ENCODE measurements at regions not wholly inside any gene's neighbourhood (a gene's known extent, or its start where the extent isn't known, plus 50 kb on each side); places are given as distances from the start of the nearest gene placed in this dataset.

DNA sequence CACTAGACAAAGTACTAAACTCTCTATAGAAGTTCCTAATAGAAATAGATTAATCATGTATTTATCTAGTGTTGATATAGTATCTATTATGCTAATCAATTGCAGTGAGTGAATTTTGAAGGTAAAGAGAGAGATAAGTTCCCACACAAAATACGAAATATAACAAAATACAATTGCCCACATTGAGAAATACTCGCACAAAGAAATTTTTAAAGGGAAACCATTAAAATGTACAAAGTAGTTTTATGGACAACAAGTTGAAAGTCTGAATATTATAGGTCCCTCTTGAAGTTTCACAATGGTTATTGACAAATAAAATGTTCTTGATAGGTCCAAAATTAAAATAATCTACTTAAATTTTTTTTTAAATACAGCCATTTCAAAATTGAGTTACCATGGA, 1031.1 kb downstream of the SORCS1 start:
- H3K4me1 ChIP-seq: no peaks in the 10 kb centered on the region
- intact Hi-C loops (cut with DNase I; ENCODE audit: low total_unique reads): no loop called here
- no peaks in the 10 kb centered on the region for H3K9me3 ChIP-seq
- TF ChIP-seq POLR2AphosphoS5 (IDR thresholded peaks at IDR 0.05): no peak
- no peak for TF ChIP-seq POLR2A (IDR thresholded peaks at IDR 0.05)
- TF ChIP-seq, protein P1, sequence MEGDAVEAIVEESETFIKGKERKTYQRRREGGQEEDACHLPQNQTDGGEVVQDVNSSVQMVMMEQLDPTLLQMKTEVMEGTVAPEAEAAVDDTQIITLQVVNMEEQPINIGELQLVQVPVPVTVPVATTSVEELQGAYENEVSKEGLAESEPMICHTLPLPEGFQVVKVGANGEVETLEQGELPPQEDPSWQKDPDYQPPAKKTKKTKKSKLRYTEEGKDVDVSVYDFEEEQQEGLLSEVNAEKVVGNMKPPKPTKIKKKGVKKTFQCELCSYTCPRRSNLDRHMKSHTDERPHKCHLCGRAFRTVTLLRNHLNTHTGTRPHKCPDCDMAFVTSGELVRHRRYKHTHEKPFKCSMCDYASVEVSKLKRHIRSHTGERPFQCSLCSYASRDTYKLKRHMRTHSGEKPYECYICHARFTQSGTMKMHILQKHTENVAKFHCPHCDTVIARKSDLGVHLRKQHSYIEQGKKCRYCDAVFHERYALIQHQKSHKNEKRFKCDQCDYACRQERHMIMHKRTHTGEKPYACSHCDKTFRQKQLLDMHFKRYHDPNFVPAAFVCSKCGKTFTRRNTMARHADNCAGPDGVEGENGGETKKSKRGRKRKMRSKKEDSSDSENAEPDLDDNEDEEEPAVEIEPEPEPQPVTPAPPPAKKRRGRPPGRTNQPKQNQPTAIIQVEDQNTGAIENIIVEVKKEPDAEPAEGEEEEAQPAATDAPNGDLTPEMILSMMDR (IDR thresholded peaks at IDR 0.05): no peak
- TF ChIP-seq EP300 (IDR thresholded peaks at IDR 0.05; ENCODE audit: low read depth): no peak
- no peak overlapping the region for H3K4me3 ChIP-seq
- H3K36me3 ChIP-seq: no peaks in the 10 kb centered on the region
- in situ Hi-C loops (cut with MboI; ENCODE audit: low pct_ligation_motif_present in 1 of 4, low pct_unique_long_range_greater_than_20kb in 1 of 4, low sequenced_read_pairs in 3 of 4): no loop called here
- DNase-seq: no peak
- H3K27ac ChIP-seq: no peak overlapping the region
- no peaks in the 10 kb centered on the region for H3K27me3 ChIP-seq
- WGBS, 2 donors (ENCODE audit: low coverage in 1 of 2): 38 to 45% methylated on average over 2 of the region's 2 CpGs

DNA sequence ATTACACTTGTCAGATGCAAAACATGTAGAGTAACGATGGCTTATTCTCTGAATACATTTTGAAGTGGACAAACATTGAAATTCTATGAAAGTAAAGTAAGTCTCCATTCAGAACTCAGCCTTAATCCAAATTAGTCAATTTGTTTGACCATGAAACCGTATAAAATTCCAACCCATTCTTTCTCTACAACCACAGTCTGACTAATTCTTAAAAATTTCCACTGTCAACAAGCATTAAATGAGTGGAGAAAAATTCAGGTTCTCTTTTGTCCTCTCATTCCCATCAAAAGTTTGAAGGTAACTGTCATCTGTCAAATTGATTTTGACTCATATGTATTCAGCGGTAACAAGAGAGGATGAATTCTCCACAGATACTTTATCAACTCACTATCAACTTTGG, 1031.5 kb downstream of the SORCS1 start:
- DNase-seq: no peak
- H3K27me3 ChIP-seq: no peaks in the 10 kb centered on the region
- TF ChIP-seq POLR2AphosphoS5 (IDR thresholded peaks at IDR 0.05) (no peak), POLR2A (IDR thresholded peaks at IDR 0.05) (no peak), EP300 (IDR thresholded peaks at IDR 0.05; ENCODE audit: low read depth) (no peak)
- TF ChIP-seq, protein P1 (IDR thresholded peaks at IDR 0.05): no peak
- H3K4me1 ChIP-seq: no peaks in the 10 kb centered on the region
- H3K27ac ChIP-seq: no peak overlapping the region
- intact Hi-C loops (cut with DNase I; ENCODE audit: low total_unique reads) (no loop called here), in situ Hi-C loops (cut with MboI; ENCODE audit: low pct_ligation_motif_present in 1 of 4, low pct_unique_long_range_greater_than_20kb in 1 of 4, low sequenced_read_pairs in 3 of 4) (no loop called here)
- H3K36me3 ChIP-seq: no peaks in the 10 kb centered on the region
- WGBS, 2 donors (ENCODE audit: low coverage in 1 of 2): 60 to 62% methylated on average over 3 of the region's 3 CpGs
- H3K9me3 ChIP-seq: no peaks in the 10 kb centered on the region
- no peak overlapping the region for H3K4me3 ChIP-seq

DNA sequence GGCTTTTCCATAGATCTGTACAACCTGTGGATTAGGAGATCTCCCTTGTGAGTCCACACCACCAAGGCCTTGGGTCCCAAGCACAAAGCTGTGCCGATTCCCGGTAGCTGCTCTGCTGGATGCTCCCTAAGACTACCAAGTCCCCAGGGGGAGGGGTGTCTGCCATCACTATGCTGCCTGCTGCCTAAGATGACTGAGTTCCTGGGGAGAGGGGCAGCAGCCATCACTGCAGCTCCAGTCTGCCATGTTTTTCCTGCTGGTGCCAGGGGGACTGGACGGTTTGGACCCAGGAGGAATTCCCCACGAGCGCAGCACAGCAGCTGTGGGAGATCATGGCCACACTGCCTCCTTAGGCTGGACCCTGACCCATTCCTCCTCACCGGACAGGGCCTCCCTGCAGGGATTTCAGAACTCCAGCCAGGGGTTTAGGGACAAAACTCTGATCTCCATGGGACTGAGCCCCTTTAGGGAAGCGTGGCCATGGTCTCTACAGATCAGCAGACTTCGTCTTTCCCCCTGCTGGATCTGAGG, 1049.8 kb downstream of the SORCS1 start:
- no peaks in the 10 kb centered on the region for H3K27me3 ChIP-seq
- intact Hi-C loops (cut with DNase I; ENCODE audit: low total_unique reads): no loop called here
- no peak for DNase-seq
- H3K27ac ChIP-seq: no peak overlapping the region
- 92% methylated on average over 8 of the region's 8 CpGs; no CpG with 5 or more reads in 1 of the 2 donors for WGBS, 2 donors (ENCODE audit: low coverage in 1 of 2)
- TF ChIP-seq, protein P1 (IDR thresholded peaks at IDR 0.05): no peak
- TF ChIP-seq POLR2AphosphoS5 (IDR thresholded peaks at IDR 0.05) (no peak), POLR2A (IDR thresholded peaks at IDR 0.05) (no peak), EP300 (IDR thresholded peaks at IDR 0.05; ENCODE audit: low read depth) (no peak)
- no peaks in the 10 kb centered on the region for H3K4me1 ChIP-seq
- no peak overlapping the region for H3K4me3 ChIP-seq
- no peaks in the 10 kb centered on the region for H3K36me3 ChIP-seq
- in situ Hi-C loops (cut with MboI; ENCODE audit: low pct_ligation_motif_present in 1 of 4, low pct_unique_long_range_greater_than_20kb in 1 of 4, low sequenced_read_pairs in 3 of 4): no loop called here
- H3K9me3 ChIP-seq: no peaks in the 10 kb centered on the region

DNA sequence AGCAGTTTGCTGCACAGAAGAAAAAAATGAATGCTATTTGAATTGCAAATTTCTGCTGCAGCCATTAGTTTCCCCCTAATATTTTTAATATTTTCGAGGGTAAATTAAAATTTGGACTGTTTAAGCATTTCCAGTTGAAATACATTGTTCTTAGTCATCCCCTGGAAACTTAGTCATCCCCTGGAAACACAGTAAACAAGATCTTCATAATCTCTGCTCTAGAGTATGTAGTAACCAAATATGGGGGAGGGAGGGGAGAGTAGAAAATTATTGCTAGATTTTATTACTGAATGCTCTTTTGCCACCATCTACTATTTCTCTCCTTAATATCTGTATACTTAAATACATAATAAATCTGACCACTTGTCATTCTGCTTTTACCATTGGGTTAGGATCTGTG, 1053.3 kb downstream of the SORCS1 start:
- Histone ChIP-seq H3K9me3 (no peaks in the 10 kb centered on the region), H3K4me3 (no peak overlapping the region), H3K27ac (no peak overlapping the region), H3K36me3 (no peaks in the 10 kb centered on the region), H3K27me3 (no peaks in the 10 kb centered on the region), H3K4me1 (no peaks in the 10 kb centered on the region)
- in situ Hi-C loops (cut with MboI; ENCODE audit: low pct_ligation_motif_present in 1 of 4, low pct_unique_long_range_greater_than_20kb in 1 of 4, low sequenced_read_pairs in 3 of 4) (no loop called here), intact Hi-C loops (cut with DNase I; ENCODE audit: low total_unique reads) (no loop called here)
- WGBS, 2 donors (ENCODE audit: low coverage in 1 of 2): 22 to 27% methylated on average over 1 of the region's 1 CpG
- DNase-seq: no peak
- TF ChIP-seq EP300 (IDR thresholded peaks at IDR 0.05; ENCODE audit: low read depth): no peak
- TF ChIP-seq, protein P1 (IDR thresholded peaks at IDR 0.05): no peak
- no peak for TF ChIP-seq POLR2AphosphoS5 (IDR thresholded peaks at IDR 0.05)
- TF ChIP-seq POLR2A (IDR thresholded peaks at IDR 0.05): no peak
